ENCODE measurements at regions not wholly inside any gene's neighbourhood (a gene's known extent, or its start where the extent isn't known, plus 50 kb on each side); places are given as distances from the start of the nearest gene placed in this dataset.

GRCh38 chr12:91326058-91327027, 143.7 kb upstream of the DCN start:
- no peak for DNase-seq (ENCODE audit: low spot score)
- peak; percentile 79 for ATAC-seq
- intact Hi-C loops (cut with DNase I), result loop anchor here (10.0 kb wide), 1 partner anchor 142 kb away; the partner anchor contains the start of gene DCN

GRCh38 chr12:91320999-91321398, 138.4 kb upstream of the DCN start:
- ATAC-seq (no peak), DNase-seq (ENCODE audit: low spot score) (no peak)
- intact Hi-C loops (cut with DNase I), result loop anchor here (10.0 kb wide), 1 partner anchor 136 kb away; the partner anchor contains the start of gene DCN

DNA sequence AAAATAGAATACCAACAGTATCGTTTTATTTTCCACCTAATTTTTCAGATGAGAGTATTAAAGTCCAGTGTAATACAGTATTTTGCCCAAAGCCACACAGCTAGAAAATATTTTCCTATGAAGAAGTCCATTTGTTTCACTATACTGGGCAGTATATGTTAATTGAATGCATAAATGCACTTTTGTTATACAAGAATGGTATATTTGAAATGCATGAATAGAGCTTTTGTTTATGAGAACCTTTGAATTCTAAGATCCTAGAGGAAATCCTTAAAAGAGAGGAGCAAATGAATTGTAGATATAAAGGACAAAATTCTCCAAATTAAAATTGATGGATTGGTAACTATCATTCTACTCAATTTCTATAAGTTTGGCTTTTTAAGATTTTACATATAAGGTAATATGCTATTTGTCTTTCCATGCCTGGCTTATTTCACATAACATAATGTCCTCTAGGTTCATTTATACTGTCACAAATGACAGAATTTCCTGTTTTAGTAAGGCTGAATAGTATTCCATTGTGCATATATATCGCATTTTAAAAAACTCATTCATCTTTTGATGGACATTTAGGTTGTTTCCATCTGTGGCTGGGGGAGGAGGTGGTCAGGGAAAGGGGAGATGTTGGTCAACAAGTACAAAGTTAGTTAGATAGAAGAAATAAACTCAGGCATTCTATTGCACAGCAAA, 136.6 kb upstream of the DCN start:
- ATAC-seq, result no peak
- no peak for DNase-seq (ENCODE audit: low spot score)
- intact Hi-C loops (cut with DNase I), result no loop called here

GRCh38 chr12:91317306-91317705, 134.7 kb upstream of the DCN start:
- ATAC-seq (no peak), DNase-seq (ENCODE audit: low spot score) (no peak)
- intact Hi-C loops (cut with DNase I), result no loop called here

- DNase-seq (ENCODE audit: low spot score), result no peak
- no peak for ATAC-seq
- intact Hi-C loops (cut with DNase I), result no loop called here
Observed at GRCh38 chr12:91316907-91317269, 134.3 kb upstream of the DCN start.

DNA sequence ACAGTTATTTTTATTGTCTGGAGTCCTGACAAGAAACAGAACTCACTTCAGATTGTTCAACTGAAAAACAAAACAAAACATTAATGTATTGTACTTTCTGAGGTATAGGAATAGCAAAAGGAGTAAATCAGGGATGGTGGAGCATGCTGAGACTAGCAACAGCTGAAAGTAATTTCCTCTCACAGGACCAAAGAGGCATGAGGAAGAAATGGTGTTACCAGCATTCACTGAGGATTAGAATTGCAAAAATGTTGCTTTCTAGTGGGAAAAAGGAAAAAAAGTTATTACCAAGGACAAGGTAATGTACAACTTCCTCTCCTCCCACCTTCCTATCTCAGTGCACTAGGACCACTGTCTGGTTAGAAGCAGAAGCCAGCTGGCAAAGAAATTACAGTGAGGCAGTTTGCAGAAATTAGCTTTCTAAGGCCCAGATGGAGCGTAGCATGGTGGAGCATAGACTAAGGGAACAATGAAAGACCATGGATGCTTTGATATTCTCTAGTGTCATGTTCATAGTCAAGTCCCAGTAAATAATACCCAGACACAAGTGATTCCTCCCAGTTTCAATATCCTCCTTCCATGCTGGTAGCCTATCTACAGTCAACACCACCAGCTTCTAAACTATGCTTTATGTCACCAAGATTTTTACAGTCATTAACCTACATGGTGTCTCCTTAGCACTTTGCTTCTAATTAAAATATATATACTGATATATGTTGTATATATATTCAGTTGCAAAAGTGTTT, 133.7 kb upstream of the DCN start:
- intact Hi-C loops (cut with DNase I), result no loop called here
- ATAC-seq (peak; percentile 43), DNase-seq (ENCODE audit: low spot score) (no peak)

DNA sequence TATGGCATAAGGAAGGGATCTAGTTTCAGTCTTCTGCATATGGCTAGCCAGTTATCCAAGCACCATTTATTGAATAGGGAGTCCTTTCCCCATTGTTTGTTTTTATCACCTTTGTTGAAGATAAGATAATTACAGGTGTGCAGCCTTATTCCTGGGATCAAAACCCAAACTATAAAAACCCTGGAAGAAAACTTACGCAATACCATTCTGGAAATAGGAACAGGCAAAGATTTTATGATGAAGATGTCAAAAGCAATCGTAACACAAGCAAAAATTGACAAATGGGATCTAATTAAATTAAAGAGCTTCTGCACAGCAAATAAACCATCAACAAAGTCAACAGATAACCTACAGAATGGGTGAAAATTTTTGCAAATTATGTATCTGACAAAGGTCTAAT, 128.5 kb upstream of the DCN start:
- intact Hi-C loops (cut with DNase I), result no loop called here
- ATAC-seq (no peak), DNase-seq (ENCODE audit: low spot score) (no peak)

- intact Hi-C loops (cut with DNase I), result no loop called here
- DNase-seq (ENCODE audit: low spot score), result no peak
- ATAC-seq, result no peak
Observed at GRCh38 chr12:91309450-91309849, 126.8 kb upstream of the DCN start.

DNA sequence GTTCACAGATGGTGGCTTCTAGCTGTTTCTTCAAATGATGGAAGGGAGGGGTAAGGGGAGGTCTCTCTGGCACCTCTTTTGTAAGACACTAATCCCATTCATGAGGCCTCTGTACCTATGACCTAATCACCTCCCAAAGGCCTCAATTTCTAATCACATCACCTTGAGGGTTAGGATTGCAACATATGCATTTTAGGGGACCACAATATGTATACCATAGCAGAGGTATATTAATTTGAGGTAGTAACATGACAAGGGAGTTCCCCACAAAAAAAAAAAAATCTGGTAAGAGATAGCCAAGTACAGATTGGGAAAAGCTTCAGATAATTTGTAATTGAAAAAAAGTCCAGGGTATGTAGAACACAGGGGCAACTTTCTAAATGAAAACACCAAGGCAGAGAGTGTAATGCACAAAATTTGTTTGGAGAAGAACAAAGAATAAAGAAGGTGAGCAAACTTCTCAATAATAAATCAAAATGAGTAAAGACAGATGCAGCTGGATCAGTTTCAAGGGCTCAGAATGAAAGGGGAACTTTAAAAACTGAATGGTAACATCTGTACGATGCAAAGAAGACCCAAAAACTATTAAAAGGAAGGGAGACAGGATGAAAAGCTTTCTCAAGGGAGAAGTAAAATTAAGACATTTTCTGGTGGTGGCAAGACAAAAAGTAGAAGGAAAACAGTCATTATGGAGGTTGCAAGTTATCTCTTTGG, 125.5 kb upstream of the DCN start:
- intact Hi-C loops (cut with DNase I), result no loop called here
- DNase-seq (ENCODE audit: low spot score) (no peak), ATAC-seq (no peak)

- no peak for ATAC-seq
- intact Hi-C loops (cut with DNase I), result no loop called here
- DNase-seq (ENCODE audit: low spot score), result no peak
Observed at GRCh38 chr12:91290354-91290753, 107.7 kb upstream of the DCN start.

GRCh38 chr12:91289906-91290305, 107.3 kb upstream of the DCN start:
- intact Hi-C loops (cut with DNase I), result no loop called here
- ATAC-seq, result no peak
- no peak for DNase-seq (ENCODE audit: low spot score)

DNA sequence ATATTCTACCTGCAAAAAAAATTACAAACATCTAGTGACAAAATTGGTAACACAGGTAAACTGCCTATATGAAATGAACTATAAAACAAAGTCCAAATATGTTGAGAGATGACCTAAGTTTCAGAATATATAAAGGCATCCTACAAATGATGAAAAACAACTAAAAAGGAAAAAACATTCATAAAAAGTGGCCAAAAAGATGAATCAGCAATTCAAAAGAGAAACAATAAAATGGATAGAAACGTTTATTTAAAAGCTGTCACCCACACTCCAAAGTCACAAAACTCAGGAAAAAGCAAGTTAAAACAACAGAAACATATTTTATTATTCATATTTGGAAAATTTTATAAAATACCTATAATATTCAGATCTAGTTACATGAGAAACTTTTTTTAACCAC, 106.5 kb upstream of the DCN start:
- no peak for DNase-seq (ENCODE audit: low spot score)
- intact Hi-C loops (cut with DNase I), result no loop called here
- no peak for ATAC-seq

DNA sequence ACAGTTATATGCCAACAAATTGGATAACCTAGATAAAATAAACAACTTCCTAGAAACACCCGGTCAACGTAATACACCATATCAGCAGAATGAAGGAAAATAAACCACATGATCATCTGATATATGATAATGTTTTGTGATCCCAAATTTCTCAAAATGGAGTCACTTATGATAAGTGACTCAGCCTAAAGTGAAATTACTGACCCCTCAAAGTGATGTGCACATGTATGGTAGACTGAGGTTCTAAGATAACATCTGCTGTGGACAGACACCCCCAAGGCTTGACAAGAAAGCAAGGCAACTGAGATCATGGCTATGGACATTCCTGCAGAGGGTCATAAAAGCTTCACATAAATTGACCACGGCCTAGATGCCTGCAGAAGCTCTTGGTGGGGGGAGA, 105.1 kb upstream of the DCN start:
- no peak for ATAC-seq
- no peak for DNase-seq (ENCODE audit: low spot score)
- intact Hi-C loops (cut with DNase I), result no loop called here

DNA sequence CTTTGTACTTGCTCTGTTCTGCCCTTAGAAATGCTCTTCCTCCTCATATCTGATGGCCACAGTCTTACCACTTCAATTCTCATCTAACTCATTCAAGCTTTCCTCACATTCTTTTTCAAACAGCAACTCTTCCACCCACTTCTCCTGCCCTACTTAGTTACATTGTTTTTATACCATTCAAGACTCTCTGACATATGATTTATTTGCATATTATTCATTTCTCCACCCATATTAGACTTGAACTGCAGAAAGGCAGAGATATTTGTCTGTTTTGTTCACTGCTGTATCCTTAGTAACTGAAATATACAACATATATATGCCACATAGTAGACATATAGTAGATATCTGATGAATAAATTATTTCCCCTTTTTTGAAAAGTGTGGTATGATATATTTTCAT, 95.5 kb upstream of the DCN start:
- ATAC-seq (no peak), DNase-seq (ENCODE audit: low spot score) (no peak)
- intact Hi-C loops (cut with DNase I), result no loop called here

DNA sequence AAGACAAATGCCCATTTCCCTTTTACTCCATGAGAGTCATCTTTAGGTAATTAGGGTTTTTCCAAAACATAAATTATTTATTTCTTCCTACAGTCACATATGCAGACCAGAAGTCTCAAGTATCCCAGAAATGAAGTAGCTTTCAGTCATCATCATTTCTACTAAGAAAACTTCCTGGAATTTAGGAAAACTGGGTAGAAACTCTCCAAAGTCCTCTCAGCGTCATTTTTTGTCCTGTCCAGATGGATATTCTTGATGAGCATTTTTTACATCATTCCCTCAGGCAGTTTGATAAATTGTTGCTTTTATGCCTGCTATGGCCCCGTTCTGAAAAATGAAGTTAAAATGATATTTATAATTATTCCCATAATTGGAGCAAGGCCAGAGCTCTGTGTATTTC, 93.9 kb upstream of the DCN start:
- no peak for DNase-seq (ENCODE audit: low spot score)
- intact Hi-C loops (cut with DNase I), result no loop called here
- ATAC-seq, result no peak

DNA sequence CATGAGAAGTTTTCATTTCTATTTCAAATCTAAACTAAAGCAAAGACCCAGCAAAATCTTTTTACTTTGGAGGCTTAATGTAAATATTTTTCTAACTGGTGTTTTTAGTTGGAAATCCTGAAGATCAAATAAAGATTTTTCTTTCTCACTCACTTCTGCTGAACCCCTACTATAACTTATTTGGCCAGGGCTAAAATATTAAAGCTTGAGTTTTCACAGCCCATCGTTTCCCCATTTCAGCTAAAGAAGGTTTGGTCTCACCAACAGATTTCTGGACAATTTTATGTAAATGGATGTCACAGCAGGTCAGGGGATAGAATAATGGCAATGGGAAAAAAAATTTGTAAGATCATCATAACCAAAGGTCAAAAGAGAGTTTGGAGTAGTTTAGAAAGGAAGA, 92.7 kb upstream of the DCN start:
- ATAC-seq (no peak), DNase-seq (ENCODE audit: low spot score) (no peak)
- intact Hi-C loops (cut with DNase I), result no loop called here

GRCh38 chr12:91274916-91275315, 92.3 kb upstream of the DCN start:
- DNase-seq (ENCODE audit: low spot score) (no peak), ATAC-seq (no peak)
- intact Hi-C loops (cut with DNase I), result no loop called here

- DNase-seq (ENCODE audit: low spot score), result no peak
- ATAC-seq, result peak; percentile 72
- intact Hi-C loops (cut with DNase I), result no loop called here
Observed at GRCh38 chr12:91273560-91273959, 90.9 kb upstream of the DCN start.

DNA sequence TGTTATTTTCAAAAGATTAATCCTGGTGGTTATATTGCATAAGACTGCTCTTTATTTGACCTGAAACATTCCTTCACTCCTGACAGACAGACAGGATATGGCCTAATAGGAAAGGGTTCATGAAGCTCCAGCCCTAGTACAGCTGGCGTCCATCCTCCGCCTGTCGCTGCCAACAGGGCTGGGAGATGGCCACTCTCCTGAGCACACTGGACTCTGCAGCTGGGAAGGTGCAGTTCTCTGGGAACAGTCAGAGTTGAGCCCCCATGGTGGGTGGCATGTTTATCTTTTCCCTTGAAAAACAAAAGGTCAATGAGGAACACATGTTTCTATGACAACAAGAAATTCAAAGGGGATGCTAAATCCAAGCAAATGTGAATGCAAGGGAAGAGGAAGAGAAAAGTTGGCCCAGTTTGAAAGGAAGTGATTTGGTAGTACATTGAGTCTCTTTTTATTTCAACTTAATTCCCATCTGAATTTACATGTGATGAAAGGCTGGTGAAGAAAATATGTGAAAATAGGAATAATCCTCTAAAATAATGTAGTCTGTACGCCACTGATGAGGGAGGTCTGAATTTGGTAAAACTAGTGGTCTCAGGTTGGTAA, 89.9 kb upstream of the DCN start:
- intact Hi-C loops (cut with DNase I), result no loop called here
- ATAC-seq (peak; percentile 98), DNase-seq (ENCODE audit: low spot score) (peak; percentile 82)

Data from sciatic nerve (tissue), 2 donors.